SK-N-SH (cell line): ENCODE measurements at regions not wholly inside any gene's neighbourhood (a gene's known extent, or its start where the extent isn't known, plus 50 kb on each side); places are given as distances from the start of the nearest gene placed in this dataset.

Source experiments
- CTCF ChIA-PET: fragments of 300-600, 350-600 bp; formaldehyde crosslinking; extraction: SDS; loops from one replicate; lab custom pipeline; 2021; lab: Yijun Ruan, JAX
- POLR2A ChIA-PET: fragments of 350-600 bp; sonication (Branson Sonifier 250); formaldehyde crosslinking; extraction: SDS; loops from one replicate; lab custom pipeline; 2020; ENCODE audit warnings: antibody characterized with exemption, inconsistent platforms; lab: Yijun Ruan, JAX
- DNase-seq: peaks from one replicate; pipeline ENCODE4 v3.0.0; 2012
- H2AFZ ChIP-seq: fragments of 200-600 bp; sonication (generic); 2 replicates; pipeline ENCODE4 v1.8.1; 2016; ENCODE audit warnings: antibody characterized with exemption, mild to moderate bottlenecking, low read depth
- H3F3A ChIP-seq: fragments of 200-600 bp; sonication (generic); replicated peaks from 2 replicates; pipeline ENCODE3; 2016; ENCODE audit warnings: antibody characterized with exemption, mild to moderate bottlenecking; ENCODE audit not compliant: insufficient read depth
- H3K27ac ChIP-seq, 2 experiments: fragments of 200-500 bp in 1 of 2; fragments of 200-600 bp in 1 of 2; sonication (Bioruptor generic) in 1 of 2; sonication (generic), shearing (Covaris generic) in 1 of 2; 2 replicates each; pipeline versions ENCODE4 v1.5.1 to v1.6.1; 2014 to 2016; ENCODE audit warnings: low read depth in 2 of 2, inconsistent platforms in 1 of 2, low read length in 1 of 2, mild to moderate bottlenecking in 1 of 2, mixed read lengths in 1 of 2
- H3K27me3 ChIP-seq: fragments of 200-600 bp; sonication (generic), shearing (Covaris generic); 2 replicates; pipeline ENCODE4 v1.6.1; 2016; ENCODE audit warnings: mixed run types; ENCODE audit not compliant: insufficient read depth
- H3K36me3 ChIP-seq, 2 experiments: fragments of 200-500 bp in 1 of 2; fragments of 200-600 bp in 1 of 2; sonication (Bioruptor generic) in 1 of 2; sonication (generic) in 1 of 2; replicated peaks in 1 of 2; 2 replicates each; pipeline versions ENCODE3 to v1.5.1; 2014 to 2016; ENCODE audit warnings: low read length in 1 of 2, mild to moderate bottlenecking in 1 of 2; ENCODE audit not compliant: insufficient read depth in 2 of 2, control insufficient read depth in 1 of 2
- H3K4me1 ChIP-seq, 2 experiments: fragments of 200-500 bp in 1 of 2; fragments of 200-600 bp in 1 of 2; sonication (Bioruptor generic) in 1 of 2; sonication (generic), shearing (Covaris generic) in 1 of 2; 2 replicates each; pipeline versions ENCODE4 v1.5.1 to v1.6.1; 2014 to 2016; ENCODE audit warnings: low read depth in 1 of 2, low read length in 1 of 2, mixed run types in 1 of 2; ENCODE audit not compliant: insufficient read depth in 2 of 2, control insufficient read depth in 1 of 2
- H3K4me2 ChIP-seq: fragments of 200-600 bp; sonication (generic), shearing (Covaris generic); 2 replicates; pipeline ENCODE4 v1.6.1; 2017; ENCODE audit warnings: mixed run types
- H3K4me3 ChIP-seq, 2 experiments: fragments of 200-500 bp in 1 of 2; fragments of 200-600 bp in 1 of 2; sonication (Bioruptor generic) in 1 of 2; sonication (generic), shearing (Covaris generic) in 1 of 2; 2 replicates each; pipeline versions ENCODE4 v1.5.1 to v1.8.1; 2014 to 2016; ENCODE audit warnings: low read depth in 2 of 2, inconsistent platforms in 1 of 2, low read length in 1 of 2, mild to moderate bottlenecking in 1 of 2, mixed read lengths in 1 of 2, moderate library complexity in 1 of 2
- H3K79me2 ChIP-seq: fragments of 200-600 bp; sonication (generic); 2 replicates; pipeline ENCODE4 v1.8.1; 2017; ENCODE audit warnings: mild to moderate bottlenecking; ENCODE audit not compliant: insufficient read depth
- H3K9ac ChIP-seq: fragments of 200-600 bp; sonication (generic); 2 replicates; pipeline ENCODE4 v1.6.1; 2017; ENCODE audit warnings: mixed run types
- H3K9me2 ChIP-seq: fragments of 200-600 bp; sonication (generic); 2 replicates; pipeline ENCODE4 v1.6.1; 2017; ENCODE audit warnings: mixed run types
- H3K9me3 ChIP-seq: fragments of 200-600 bp; sonication (generic); 2 replicates; pipeline ENCODE4 v1.6.1; 2017; ENCODE audit warnings: mixed run types, mild to moderate bottlenecking, moderate library complexity
- H4K20me1 ChIP-seq: fragments of 200-600 bp; sonication (generic); 2 replicates; pipeline ENCODE4 v1.6.1; 2017; ENCODE audit warnings: mild to moderate bottlenecking, mixed run types; ENCODE audit not compliant: insufficient read depth
- CHD2 ChIP-seq: fragments of 150-350 bp; IDR thresholded peaks from 2 replicates; pipeline ENCODE4 v1.6.1; 2018; ENCODE audit warnings: low read length; ENCODE audit not compliant: partially characterized antibody
- ELF1 ChIP-seq: IDR thresholded peaks from 2 replicates; pipeline ENCODE4 v1.4.0; 2012
- FOXJ3 ChIP-seq: sonication (generic); formaldehyde crosslinking; IDR thresholded peaks from 2 replicates; pipeline ENCODE4 v1.5.1; 2020; ENCODE audit warnings: mild to moderate bottlenecking, missing genetic modification reagents
- IRF3 ChIP-seq: fragments of 150-350 bp; IDR thresholded peaks from 2 replicates; pipeline ENCODE4 v1.6.1; 2016; ENCODE audit warnings: mild to moderate bottlenecking, low read depth, low read length
- MAX ChIP-seq: IDR thresholded peaks from 2 replicates; pipeline ENCODE4 v1.4.0; 2012; ENCODE audit warnings: low read depth
- NRF1 ChIP-seq: IDR thresholded peaks from 2 replicates; pipeline ENCODE4 v1.6.1; 2012; ENCODE audit warnings: low read depth, mild to moderate bottlenecking, low read length
- POLR2AphosphoS5 ChIP-seq: IDR thresholded peaks from 2 replicates; pipeline ENCODE4 v1.6.1; 2012; ENCODE audit warnings: low read depth, low read length
- REST ChIP-seq: IDR thresholded peaks from 2 replicates; pipeline ENCODE4 v1.6.1; 2012; ENCODE audit warnings: mild to moderate bottlenecking, low read depth, low read length, moderate library complexity
- RFX5 ChIP-seq: IDR thresholded peaks from 2 replicates; pipeline ENCODE4 v1.6.1; 2012; ENCODE audit warnings: mild to moderate bottlenecking, improper control_type of control experiment, low read length
- SIN3A ChIP-seq: IDR thresholded peaks from 2 replicates; pipeline ENCODE4 v1.6.1; 2012; ENCODE audit warnings: low read depth, mild to moderate bottlenecking, low read length, moderate library complexity, borderline replicate concordance
- SMC3 ChIP-seq: IDR thresholded peaks from 2 replicates; pipeline ENCODE4 v1.6.1; 2012; ENCODE audit warnings: low read depth, low read length, improper control_type of control experiment
- TEAD4 ChIP-seq: IDR thresholded peaks from 2 replicates; pipeline ENCODE4 v1.4.0; 2012; ENCODE audit warnings: mild to moderate bottlenecking, borderline replicate concordance; ENCODE audit not compliant: insufficient read depth
- USF2 ChIP-seq: fragments of 150-350 bp; IDR thresholded peaks from 2 replicates; pipeline ENCODE4 v1.6.1; 2017; ENCODE audit warnings: antibody characterized with exemption, low read length, low read depth, borderline replicate concordance
- ZBTB33 ChIP-seq: IDR thresholded peaks from 2 replicates; pipeline ENCODE4 v1.4.0; 2012; ENCODE audit warnings: low read depth, borderline replicate concordance
- WGBS: methylation state at CpG from one replicate; pipeline ENCODE4 v1.1.6; 2017; ENCODE audit warnings: low lambda C conversion rate; 5-methylcytosine and 5-hydroxymethylcytosine counted together

GRCh38 chr13:37456506-37456905, 142.1 kb downstream of the POSTN start:
- Histone ChIP-seq H2AFZ (no peak overlapping the region), H3K27ac (no peak overlapping the region), H3K4me2 (no peak overlapping the region), H3K4me1 (no peaks in the 10 kb centered on the region; a peak in 1 of 4 replicates), H3F3A (peaks cover 14% of the 10 kb centered on the region), H4K20me1 (no peaks in the 10 kb centered on the region), H3K36me3 (no peaks in the 10 kb centered on the region), H3K9me3 (no peaks in the 10 kb centered on the region), H3K27me3 (no peaks in the 10 kb centered on the region), H3K9me2 (no peaks in the 10 kb centered on the region), H3K9ac (no peak overlapping the region), H3K79me2 (no peaks in the 10 kb centered on the region), H3K4me3 (no peak overlapping the region)
- ChIA-PET POLR2A (no interaction called here), CTCF (no interaction called here)
- WGBS, result 42% methylated on average over 4 of the region's 4 CpGs
- TF ChIP-seq NRF1, result no peak
- no peak for DNase-seq

- no peak for DNase-seq
- no peak overlapping the region for H3K4me3 ChIP-seq
- no peaks in the 10 kb centered on the region for H3K36me3 ChIP-seq
- no peak overlapping the region for H3K27ac ChIP-seq
- H3F3A ChIP-seq, result peaks cover 14% of the 10 kb centered on the region
- no peak for TF ChIP-seq SIN3A
- no peak for TF ChIP-seq CHD2
- TF ChIP-seq REST, result no peak
- TF ChIP-seq, all 33 proteins: peak for 0
- ChIA-PET CTCF (no interaction called here), POLR2A (no interaction called here)
- Histone ChIP-seq H3K9me2 (no peaks in the 10 kb centered on the region), H2AFZ (no peak overlapping the region), H3K27me3 (no peaks in the 10 kb centered on the region), H3K79me2 (no peaks in the 10 kb centered on the region), H3K9me3 (no peaks in the 10 kb centered on the region), H3K4me1 (no peaks in the 10 kb centered on the region; a peak in 1 of 4 replicates), H3K9ac (no peak overlapping the region), H4K20me1 (no peaks in the 10 kb centered on the region), H3K4me2 (no peak overlapping the region)
- WGBS, result 36% methylated on average over 1 of the region's 1 CpG
Measured at GRCh38 chr13:37456041-37456440, 142.5 kb downstream of the POSTN start.

- Histone ChIP-seq H3K9me3 (no peaks in the 10 kb centered on the region), H3K36me3 (no peaks in the 10 kb centered on the region), H2AFZ (no peak overlapping the region), H4K20me1 (no peaks in the 10 kb centered on the region), H3K4me2 (no peak overlapping the region), H3K27ac (peak overlapping the region in 1 of 2 experiments; percentile 57; a peak in 2 of 4 replicates), H3K9ac (no peak overlapping the region), H3K79me2 (no peaks in the 10 kb centered on the region), H3F3A (peaks cover 8% of the 10 kb centered on the region), H3K4me3 (no peak overlapping the region), H3K9me2 (no peaks in the 10 kb centered on the region), H3K4me1 (no peaks in the 10 kb centered on the region), H3K27me3 (no peaks in the 10 kb centered on the region)
- CTCF ChIA-PET, result interaction anchor here (0.8 to 0.9 kb wide), 2 partner anchors 25 to 39 kb away, joined by 3 read pairs; no protein-coding TSS in a partner anchor
- WGBS, result 5% methylated on average over 2 of the region's 2 CpGs
- POLR2A ChIA-PET, result no interaction called here
- no peak for DNase-seq
- TF ChIP-seq RFX5, result no peak
- TF ChIP-seq ELF1, result no peak
- no peak for TF ChIP-seq SMC3
- TF ChIP-seq USF2, result no peak
- no peak for TF ChIP-seq IRF3
- no peak for TF ChIP-seq NRF1
- TF ChIP-seq MAX, result no peak
- TF ChIP-seq FOXJ3 (CRISPR knock-in tag), result no peak
- TF ChIP-seq TEAD4, result no peak
- no peak for TF ChIP-seq ZBTB33
- no peak for TF ChIP-seq POLR2AphosphoS5
Measured at GRCh38 chr13:37453246-37453645, 145.3 kb downstream of the POSTN start.
